ENCODE measurements at regions not wholly inside any gene's neighbourhood (a gene's known extent, or its start where the extent isn't known, plus 50 kb on each side); places are given as distances from the start of the nearest gene placed in this dataset.

- no peaks in the 10 kb centered on the region for H3K27me3 ChIP-seq
- H3K4me1 ChIP-seq = no peaks in the 10 kb centered on the region
- H3K4me3 ChIP-seq = no peak overlapping the region
- H3K9me3 ChIP-seq = no peaks in the 10 kb centered on the region
- no peaks in the 10 kb centered on the region for H3K36me3 ChIP-seq
- TF ChIP-seq POLR2A (IDR thresholded peaks at IDR 0.05) (no peak), POLR2AphosphoS5 (IDR thresholded peaks at IDR 0.05) (no peak)
- TF ChIP-seq, protein P1, sequence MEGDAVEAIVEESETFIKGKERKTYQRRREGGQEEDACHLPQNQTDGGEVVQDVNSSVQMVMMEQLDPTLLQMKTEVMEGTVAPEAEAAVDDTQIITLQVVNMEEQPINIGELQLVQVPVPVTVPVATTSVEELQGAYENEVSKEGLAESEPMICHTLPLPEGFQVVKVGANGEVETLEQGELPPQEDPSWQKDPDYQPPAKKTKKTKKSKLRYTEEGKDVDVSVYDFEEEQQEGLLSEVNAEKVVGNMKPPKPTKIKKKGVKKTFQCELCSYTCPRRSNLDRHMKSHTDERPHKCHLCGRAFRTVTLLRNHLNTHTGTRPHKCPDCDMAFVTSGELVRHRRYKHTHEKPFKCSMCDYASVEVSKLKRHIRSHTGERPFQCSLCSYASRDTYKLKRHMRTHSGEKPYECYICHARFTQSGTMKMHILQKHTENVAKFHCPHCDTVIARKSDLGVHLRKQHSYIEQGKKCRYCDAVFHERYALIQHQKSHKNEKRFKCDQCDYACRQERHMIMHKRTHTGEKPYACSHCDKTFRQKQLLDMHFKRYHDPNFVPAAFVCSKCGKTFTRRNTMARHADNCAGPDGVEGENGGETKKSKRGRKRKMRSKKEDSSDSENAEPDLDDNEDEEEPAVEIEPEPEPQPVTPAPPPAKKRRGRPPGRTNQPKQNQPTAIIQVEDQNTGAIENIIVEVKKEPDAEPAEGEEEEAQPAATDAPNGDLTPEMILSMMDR (IDR thresholded peaks at IDR 0.05) = no peak
- H3K27ac ChIP-seq = no peak overlapping the region
- no peak for DNase-seq (ENCODE audit: low spot score in 2 of 2)
- intact Hi-C loops (cut with DNase I; ENCODE audit: low total_unique reads) = no loop called here
Observed at GRCh38 chr3:40885430-40885829, 313.9 kb upstream of the CTNNB1 start.

- H3K4me1 ChIP-seq = no peaks in the 10 kb centered on the region
- no peaks in the 10 kb centered on the region for H3K9me3 ChIP-seq
- TF ChIP-seq, protein P1 (IDR thresholded peaks at IDR 0.05) = no peak
- TF ChIP-seq POLR2AphosphoS5 (IDR thresholded peaks at IDR 0.05) (no peak), POLR2A (IDR thresholded peaks at IDR 0.05) (no peak)
- no peak overlapping the region for H3K4me3 ChIP-seq
- DNase-seq (ENCODE audit: low spot score in 2 of 2) = no peak
- H3K27ac ChIP-seq = no peak overlapping the region
- intact Hi-C loops (cut with DNase I; ENCODE audit: low total_unique reads) = no loop called here
- no peaks in the 10 kb centered on the region for H3K36me3 ChIP-seq
- no peaks in the 10 kb centered on the region for H3K27me3 ChIP-seq
Observed at GRCh38 chr3:40886660-40887425, 312.5 kb upstream of the CTNNB1 start.

GRCh38 chr3:40891186-40891585, 308.1 kb upstream of the CTNNB1 start:
- intact Hi-C loops (cut with DNase I; ENCODE audit: low total_unique reads) = no loop called here
- DNase-seq (ENCODE audit: low spot score in 2 of 2) = no peak
- H3K36me3 ChIP-seq = no peaks in the 10 kb centered on the region
- no peaks in the 10 kb centered on the region for H3K4me1 ChIP-seq
- TF ChIP-seq POLR2A (IDR thresholded peaks at IDR 0.05) = no peak
- TF ChIP-seq, protein P1 (IDR thresholded peaks at IDR 0.05) = no peak
- TF ChIP-seq POLR2AphosphoS5 (IDR thresholded peaks at IDR 0.05) = no peak
- H3K9me3 ChIP-seq = no peaks in the 10 kb centered on the region
- H3K27me3 ChIP-seq = no peaks in the 10 kb centered on the region
- no peak overlapping the region for H3K4me3 ChIP-seq
- H3K27ac ChIP-seq = no peak overlapping the region

DNA sequence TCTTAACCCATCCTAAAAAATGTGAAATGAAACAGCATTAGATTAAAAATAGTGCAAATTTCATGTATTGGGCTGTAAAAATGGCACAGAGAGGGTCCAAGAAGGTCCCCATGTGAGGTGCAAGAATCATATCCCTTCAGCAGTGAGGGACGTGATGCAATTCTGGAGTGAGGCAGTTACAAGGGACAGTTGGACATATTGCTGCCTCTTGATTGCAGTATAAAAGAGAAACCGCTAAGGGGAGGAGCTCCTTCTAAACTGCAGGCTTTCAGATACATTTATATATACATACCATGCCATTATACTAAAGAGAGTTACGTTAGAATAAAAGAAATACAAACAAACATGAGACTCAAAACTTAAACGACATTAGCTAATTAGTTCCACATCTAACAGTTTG, 304.2 kb upstream of the CTNNB1 start:
- H3K4me1 ChIP-seq = no peaks in the 10 kb centered on the region
- H3K4me3 ChIP-seq = no peak overlapping the region
- H3K27ac ChIP-seq = no peak overlapping the region
- H3K9me3 ChIP-seq = no peaks in the 10 kb centered on the region
- H3K36me3 ChIP-seq = no peaks in the 10 kb centered on the region
- H3K27me3 ChIP-seq = no peaks in the 10 kb centered on the region
- no peak for DNase-seq (ENCODE audit: low spot score in 2 of 2)
- intact Hi-C loops (cut with DNase I; ENCODE audit: low total_unique reads) = no loop called here
- TF ChIP-seq, protein P1 (IDR thresholded peaks at IDR 0.05) = no peak
- TF ChIP-seq POLR2AphosphoS5 (IDR thresholded peaks at IDR 0.05) = no peak
- no peak for TF ChIP-seq POLR2A (IDR thresholded peaks at IDR 0.05)

DNA sequence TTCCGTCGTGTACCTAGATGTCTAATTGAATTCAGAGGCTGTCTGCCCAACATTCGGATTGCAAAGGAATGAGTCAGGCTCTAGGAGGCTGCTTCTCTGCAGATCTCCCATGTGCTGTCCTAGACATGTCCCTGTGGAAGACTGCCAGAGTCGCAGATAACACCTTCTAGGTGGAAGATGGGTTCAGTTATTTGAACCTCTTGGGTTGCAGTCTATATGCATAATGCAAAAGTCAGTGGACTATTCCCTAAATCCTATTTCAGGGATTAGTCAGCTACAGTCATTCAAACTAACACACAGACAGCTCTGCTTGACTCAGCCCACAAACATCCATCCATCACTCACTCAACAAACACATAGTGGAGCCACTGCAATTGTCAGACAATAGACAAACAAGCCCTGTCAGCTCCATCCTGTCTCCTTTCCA, 300.0 kb upstream of the CTNNB1 start:
- no peaks in the 10 kb centered on the region for H3K9me3 ChIP-seq
- H3K27ac ChIP-seq = no peak overlapping the region
- H3K36me3 ChIP-seq = no peaks in the 10 kb centered on the region
- no peaks in the 10 kb centered on the region for H3K27me3 ChIP-seq
- no peak for DNase-seq (ENCODE audit: low spot score in 2 of 2)
- TF ChIP-seq POLR2AphosphoS5 (IDR thresholded peaks at IDR 0.05) (no peak), POLR2A (IDR thresholded peaks at IDR 0.05) (no peak)
- TF ChIP-seq, protein P1 (IDR thresholded peaks at IDR 0.05) = no peak
- intact Hi-C loops (cut with DNase I; ENCODE audit: low total_unique reads) = no loop called here
- no peaks in the 10 kb centered on the region for H3K4me1 ChIP-seq
- H3K4me3 ChIP-seq = no peak overlapping the region

Measured in breast epithelium (tissue), 4 donors.